H9 (cell line): ENCODE measurements at regions not wholly inside any gene's neighbourhood (a gene's known extent, or its start where the extent isn't known, plus 50 kb on each side); places are given as distances from the start of the nearest gene placed in this dataset.

Experiments
- DNase-seq: peaks from one replicate; pipeline ENCODE4 v3.0.0-alpha.2; 2017
- H2AFZ ChIP-seq: one replicate; pipeline ENCODE4 v1.6.1; 2013; ENCODE audit warnings: mild to moderate bottlenecking, low read length, control low read depth, moderate library complexity
- H2AK5ac ChIP-seq: 2 replicates; pipeline ENCODE4 v1.6.1; 2013; ENCODE audit warnings: low read length, control low read depth, mixed read lengths; ENCODE audit not compliant: insufficient read length
- H2BK120ac ChIP-seq: one replicate; pipeline ENCODE4 v1.6.1; 2013; ENCODE audit warnings: low read depth, mild to moderate bottlenecking, low read length, control low read depth, inconsistent platforms; ENCODE audit not compliant: poor library complexity, severe bottlenecking
- H2BK12ac ChIP-seq: 2 replicates; pipeline ENCODE4 v1.6.1; 2013; ENCODE audit warnings: low read length, control low read depth, mixed read lengths, low read depth; ENCODE audit not compliant: insufficient read length
- H2BK15ac ChIP-seq: 2 replicates; pipeline ENCODE4 v1.6.1; 2013; ENCODE audit warnings: low read depth, low read length, control low read depth
- H2BK20ac ChIP-seq: one replicate; pipeline ENCODE4 v1.6.1; 2013; ENCODE audit warnings: low read depth, mild to moderate bottlenecking, low read length, control low read depth, inconsistent platforms; ENCODE audit not compliant: poor library complexity, severe bottlenecking
- H2BK5ac ChIP-seq: 2 replicates; pipeline ENCODE4 v1.6.1; 2013; ENCODE audit warnings: low read length, control low read depth, mixed read lengths; ENCODE audit not compliant: insufficient read length
- H3K14ac ChIP-seq: 2 replicates; pipeline ENCODE4 v1.6.1; 2013; ENCODE audit warnings: low read length, control low read depth; ENCODE audit not compliant: insufficient read depth
- H3K18ac ChIP-seq: 2 replicates; pipeline ENCODE4 v1.6.1; 2013; ENCODE audit warnings: low read depth, mild to moderate bottlenecking, mixed read lengths, low read length, control low read depth; ENCODE audit not compliant: insufficient read length
- H3K23ac ChIP-seq: 2 replicates; pipeline ENCODE4 v1.6.1; 2013; ENCODE audit warnings: low read length, control low read depth, mixed read lengths, low read depth; ENCODE audit not compliant: insufficient read length
- H3K23me2 ChIP-seq: 2 replicates; pipeline ENCODE4 v1.6.1; 2013; ENCODE audit warnings: low read depth, mild to moderate bottlenecking, mixed read lengths, low read length, control low read depth; ENCODE audit not compliant: insufficient read length, poor library complexity, severe bottlenecking
- H3K27ac ChIP-seq: 2 replicates; pipeline ENCODE4 v1.5.1; 2013; ENCODE audit warnings: low read length, control low read depth, mixed read lengths, low read depth; ENCODE audit not compliant: insufficient read length
- H3K27me3 ChIP-seq: 2 replicates; pipeline ENCODE4 v1.6.1; 2013; ENCODE audit warnings: low read length, control low read depth, inconsistent platforms; ENCODE audit not compliant: insufficient read depth
- H3K4ac ChIP-seq: 2 replicates; pipeline ENCODE4 v1.6.1; 2013; ENCODE audit warnings: low read depth, mild to moderate bottlenecking, control low read depth, inconsistent platforms, low read length, moderate library complexity
- H3K4me1 ChIP-seq: 2 replicates; pipeline ENCODE4 v1.6.1; 2013; ENCODE audit warnings: low read length, control low read depth, inconsistent platforms; ENCODE audit not compliant: insufficient read depth
- H3K4me2 ChIP-seq: 2 replicates; pipeline ENCODE4 v1.6.1; 2013; ENCODE audit warnings: low read length, control low read depth, mixed read lengths; ENCODE audit not compliant: insufficient read length, insufficient read depth
- H3K56ac ChIP-seq: 2 replicates; pipeline ENCODE4 v1.6.1; 2013; ENCODE audit warnings: low read depth, mild to moderate bottlenecking, mixed read lengths, low read length, control low read depth; ENCODE audit not compliant: insufficient read length
- H3K79me1 ChIP-seq: 2 replicates; pipeline ENCODE4 v1.6.1; 2013; ENCODE audit warnings: low read depth, mild to moderate bottlenecking, moderate library complexity, low read length, control low read depth, inconsistent platforms; ENCODE audit not compliant: insufficient read depth, poor library complexity, severe bottlenecking
- H3K79me2 ChIP-seq: 2 replicates; pipeline ENCODE4 v1.6.1; 2013; ENCODE audit warnings: low read length, control low read depth, inconsistent platforms; ENCODE audit not compliant: insufficient read depth
- H3K9ac ChIP-seq: 2 replicates; pipeline ENCODE4 v1.6.1; 2013; ENCODE audit warnings: low read length, control low read depth, mixed read lengths; ENCODE audit not compliant: insufficient read length; ENCODE audit errors: extremely low read depth
- H3K9me3 ChIP-seq: one replicate; pipeline ENCODE4 v1.6.1; 2013; ENCODE audit warnings: low read depth, low read length, inconsistent platforms; ENCODE audit not compliant: control insufficient read depth
- H3T11ph ChIP-seq: one replicate; pipeline ENCODE4 v1.6.1; 2013; ENCODE audit warnings: mild to moderate bottlenecking, low read length, control low read depth, inconsistent platforms
- H4K20me1 ChIP-seq: one replicate; pipeline ENCODE4 v1.6.1; 2013; ENCODE audit not compliant: control insufficient read depth, insufficient read length, insufficient read depth
- H4K5ac ChIP-seq: 2 replicates; pipeline ENCODE4 v1.6.1; 2013; ENCODE audit warnings: low read depth, mild to moderate bottlenecking, mixed read lengths, low read length, control low read depth; ENCODE audit not compliant: insufficient read length
- H4K8ac ChIP-seq: replicated peaks from 2 replicates; pipeline ENCODE4 v1.6.1; 2013; ENCODE audit warnings: low read length, control low read depth, mixed read lengths, low read depth; ENCODE audit not compliant: insufficient read length
- H4K91ac ChIP-seq: 2 replicates; pipeline ENCODE4 v1.6.1; 2013; ENCODE audit warnings: low read depth, mild to moderate bottlenecking, moderate library complexity, mixed read lengths, low read length, control low read depth; ENCODE audit not compliant: insufficient read length
- H3K27ac Mint-ChIP-seq, 3 experiments: 2 replicates in 2 of 3; 3 replicates in 1 of 3; pipeline ENCODE4 v1.8.0; 2020 to 2021; ENCODE audit warnings: mixed read lengths in 3 of 3, mild to moderate bottlenecking in 1 of 3, moderate library complexity in 1 of 3
- H3K27me3 Mint-ChIP-seq: 2 replicates; pipeline ENCODE4 v1.8.0; 2021; ENCODE audit warnings: low read depth, mild to moderate bottlenecking, moderate library complexity, mixed read lengths
- H3K36me3 Mint-ChIP-seq, 3 experiments: 2 replicates in 2 of 3; 3 replicates in 1 of 3; pipeline ENCODE4 v1.8.0; 2020 to 2021; ENCODE audit warnings: low read depth in 3 of 3, mixed read lengths in 3 of 3; ENCODE audit not compliant: insufficient read depth in 1 of 3
- H3K4me1 Mint-ChIP-seq, 2 experiments: 2 replicates each; pipeline ENCODE4 v1.8.0; 2020; ENCODE audit warnings: mixed read lengths in 2 of 2
- H3K4me3 Mint-ChIP-seq, 2 experiments: 2 replicates in 1 of 2; 3 replicates in 1 of 2; pipeline ENCODE4 v1.8.0; 2020 to 2021; ENCODE audit warnings: mild to moderate bottlenecking in 2 of 2, mixed read lengths in 2 of 2, moderate library complexity in 1 of 2
- H3K9me3 Mint-ChIP-seq, 2 experiments: 2 replicates in 1 of 2; 3 replicates in 1 of 2; pipeline ENCODE4 v1.8.0; 2020; ENCODE audit warnings: mild to moderate bottlenecking in 2 of 2, mixed read lengths in 2 of 2, moderate library complexity in 1 of 2
- WGBS: extraction: QIAGEN DNeasy Blood & Tissue Kit; methylation state at CpG from one replicate; pipeline ENCODE4 v1.1.7; 2013; ENCODE audit warnings: missing lambda C conversion rate, low lambda C conversion rate, mixed read lengths; ENCODE audit not compliant: insufficient read length; ENCODE audit errors: extremely low coverage; 5-methylcytosine and 5-hydroxymethylcytosine counted together
- TF ChIP-seq, protein P1 (sequence below): fragments of 200-600 bp; sonication (generic); conservative IDR thresholded peaks from 3 replicates; pipeline ENCODE4 v1.8.0; 2021; ENCODE audit warnings: antibody characterized with exemption, mild to moderate bottlenecking

- Histone ChIP-seq H3K14ac (no peak overlapping the region), H3K9me3 (no peaks in the 10 kb centered on the region), H3K9ac (no peak overlapping the region), H3K79me2 (no peaks in the 10 kb centered on the region), H3K23ac (no peak overlapping the region), H3K56ac (no peak overlapping the region), H3K18ac (no peak overlapping the region), H4K8ac (no peak overlapping the region), H4K91ac (no peak overlapping the region), H2BK15ac (no peak overlapping the region), H4K20me1 (no peaks in the 10 kb centered on the region), H3T11ph (no peak overlapping the region), H2AK5ac (no peak overlapping the region), H2AFZ (no peak overlapping the region), H4K5ac (no peak overlapping the region), H3K79me1 (no peaks in the 10 kb centered on the region), H2BK12ac (no peak overlapping the region), H3K4me2 (no peak overlapping the region), H2BK5ac (no peak overlapping the region), H2BK120ac (no peak overlapping the region), H3K23me2 (no peaks in the 10 kb centered on the region), H3K4ac (no peak overlapping the region), H2BK20ac (no peak overlapping the region), H3K27me3 (no peaks in the 10 kb centered on the region), H3K27ac (no peak overlapping the region), H3K4me1 (no peaks in the 10 kb centered on the region)
- Mint-ChIP-seq H3K27me3 (no peaks in the 10 kb centered on the region; the same call in 1 of the 2 replicates), H3K27ac (no peak overlapping the region), H3K9me3 (no peaks in the 10 kb centered on the region), H3K36me3 (no peaks in the 10 kb centered on the region), H3K4me3 (no peak overlapping the region), H3K4me1 (no peaks in the 10 kb centered on the region; a peak in 1 of 4 replicates)
- TF ChIP-seq, protein P1, sequence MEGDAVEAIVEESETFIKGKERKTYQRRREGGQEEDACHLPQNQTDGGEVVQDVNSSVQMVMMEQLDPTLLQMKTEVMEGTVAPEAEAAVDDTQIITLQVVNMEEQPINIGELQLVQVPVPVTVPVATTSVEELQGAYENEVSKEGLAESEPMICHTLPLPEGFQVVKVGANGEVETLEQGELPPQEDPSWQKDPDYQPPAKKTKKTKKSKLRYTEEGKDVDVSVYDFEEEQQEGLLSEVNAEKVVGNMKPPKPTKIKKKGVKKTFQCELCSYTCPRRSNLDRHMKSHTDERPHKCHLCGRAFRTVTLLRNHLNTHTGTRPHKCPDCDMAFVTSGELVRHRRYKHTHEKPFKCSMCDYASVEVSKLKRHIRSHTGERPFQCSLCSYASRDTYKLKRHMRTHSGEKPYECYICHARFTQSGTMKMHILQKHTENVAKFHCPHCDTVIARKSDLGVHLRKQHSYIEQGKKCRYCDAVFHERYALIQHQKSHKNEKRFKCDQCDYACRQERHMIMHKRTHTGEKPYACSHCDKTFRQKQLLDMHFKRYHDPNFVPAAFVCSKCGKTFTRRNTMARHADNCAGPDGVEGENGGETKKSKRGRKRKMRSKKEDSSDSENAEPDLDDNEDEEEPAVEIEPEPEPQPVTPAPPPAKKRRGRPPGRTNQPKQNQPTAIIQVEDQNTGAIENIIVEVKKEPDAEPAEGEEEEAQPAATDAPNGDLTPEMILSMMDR: no peak
- DNase-seq: no peak
- WGBS: no CpG with 5 or more reads among the region's 4 CpGs
These were observed 151.7 kb upstream of the NMUR2 start for GRCh38 chr5:152556784-152557183.
